ENCODE measurements at regions not wholly inside any gene's neighbourhood (a gene's known extent, or its start where the extent isn't known, plus 50 kb on each side); places are given as distances from the start of the nearest gene placed in this dataset.

- TF ChIP-seq CTCF (IDR thresholded peaks at IDR 0.05): no peak
- no peak for TF ChIP-seq POLR2A (IDR thresholded peaks at IDR 0.05)
- no peak for TF ChIP-seq POLR2AphosphoS5 (IDR thresholded peaks at IDR 0.05)
- TF ChIP-seq EP300 (IDR thresholded peaks at IDR 0.05): no peak
Measured at GRCh38 chr3:23004971-23005370, 198.2 kb upstream of the UBE2E2 start.

Data from gastroesophageal sphincter (tissue), 3 donors.